Cerebellar cortex (tissue), 1 donor: ENCODE measurements at regions not wholly inside any gene's neighbourhood (a gene's known extent, or its start where the extent isn't known, plus 50 kb on each side); places are given as distances from the start of the nearest gene placed in this dataset.
"Not testable (repeated sequence)": the region's sequence is repeated elsewhere in the genome, so short reads cannot be mapped to it uniquely, and the experiment has no call there.

Experiments used
- DNase-seq: peaks from one replicate; pipeline ENCODE4 v3.0.0-alpha.2; 2015; ENCODE audit warnings: low spot score

GRCh38 chr1:101550581-101550980 lies 313.8 kb downstream of the S1PR1 start:
- DNase-seq = no peak

DNA sequence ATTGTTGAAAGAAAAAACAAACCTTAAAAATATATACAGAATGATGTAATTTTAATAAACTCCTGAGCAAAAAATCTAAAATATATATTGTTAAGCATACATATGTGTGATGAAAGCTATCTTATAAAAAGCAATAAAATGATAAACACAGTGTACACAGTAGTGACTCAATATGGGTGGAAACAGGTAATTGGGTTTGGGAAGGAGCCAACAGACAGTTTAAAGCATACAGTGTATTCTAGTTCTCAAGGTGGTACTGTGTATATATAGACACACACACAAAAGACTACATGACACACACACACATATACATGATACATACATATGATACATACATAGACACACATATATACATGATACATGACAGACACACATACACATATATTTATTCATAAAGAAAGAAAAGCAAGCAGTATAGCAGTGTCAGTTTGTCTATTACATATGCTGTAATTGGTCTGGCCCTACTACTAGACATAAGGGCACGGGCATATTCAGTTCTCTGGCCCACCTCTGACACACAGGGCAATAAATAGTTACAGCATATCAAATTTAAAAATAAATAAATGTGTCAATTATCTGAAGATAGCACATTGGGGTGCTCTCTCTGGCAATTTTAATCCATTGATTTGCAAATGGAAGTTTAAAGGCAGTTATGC lies 330.2 kb downstream of the S1PR1 start:
- no peak for DNase-seq

GRCh38 chr1:101567582-101568189 lies 330.9 kb downstream of the S1PR1 start:
- peak; percentile 21 for DNase-seq

GRCh38 chr1:101587741-101588140 lies 350.9 kb downstream of the S1PR1 start:
- no peak for DNase-seq

GRCh38 chr1:101588677-101589076 lies 351.9 kb downstream of the S1PR1 start:
- DNase-seq = no peak

GRCh38 chr1:101592845-101593244 lies 356.0 kb downstream of the S1PR1 start:
- no peak for DNase-seq

GRCh38 chr1:101595881-101596374 lies 359.1 kb downstream of the S1PR1 start:
- no peak for DNase-seq

GRCh38 chr1:101600615-101601014 lies 363.8 kb downstream of the S1PR1 start:
- not testable (repeated sequence) for DNase-seq

GRCh38 chr1:101603726-101604125 lies 366.9 kb downstream of the S1PR1 start:
- DNase-seq = no peak

- no peak for DNase-seq
These were observed 369.1 kb downstream of the S1PR1 start for GRCh38 chr1:101605878-101606277.

DNA sequence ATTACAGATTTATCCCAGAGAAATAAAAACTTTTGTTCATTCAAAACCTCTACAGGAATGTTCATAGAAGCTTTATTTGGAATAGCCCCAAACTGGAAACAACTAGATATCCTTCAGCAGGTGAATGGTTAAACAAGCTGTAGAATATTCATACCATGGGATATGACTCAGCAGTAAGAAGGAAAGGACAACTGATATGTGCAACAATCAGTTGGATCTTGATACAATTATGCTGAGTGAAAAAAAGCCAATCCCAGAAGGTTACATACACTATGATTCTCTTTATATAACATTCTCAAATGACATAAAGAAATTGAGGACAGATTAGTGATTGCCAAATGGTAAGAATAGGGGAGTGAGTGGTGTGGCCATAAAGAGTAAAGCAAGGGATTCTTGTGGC lies 376.7 kb downstream of the S1PR1 start:
- no peak for DNase-seq

GRCh38 chr1:101618900-101619299 lies 377.8 kb downstream of the OLFM3 start:
- no peak for DNase-seq

GRCh38 chr1:101632548-101633272 lies 364.0 kb downstream of the OLFM3 start:
- no peak for DNase-seq

GRCh38 chr1:101645810-101646209 lies 350.9 kb downstream of the OLFM3 start:
- DNase-seq = no peak

DNA sequence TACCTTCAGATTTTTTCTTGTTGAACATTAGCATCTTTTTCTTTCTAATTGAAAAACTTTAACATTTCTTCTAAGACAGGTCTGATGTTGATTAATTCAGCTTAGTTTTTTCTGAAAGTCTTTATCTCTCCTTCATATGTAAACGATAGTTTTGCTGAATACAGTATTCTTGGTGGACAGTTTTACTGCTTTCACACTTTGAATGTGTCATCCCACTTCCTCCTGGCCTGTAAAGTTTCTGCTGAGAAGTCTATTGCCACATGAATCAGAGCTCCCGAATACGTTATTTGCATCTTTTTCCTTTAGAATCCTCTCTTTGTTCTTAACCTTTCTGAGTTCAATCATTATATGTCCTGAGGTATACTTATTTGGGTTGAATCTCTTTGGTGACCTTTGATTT lies 344.2 kb downstream of the OLFM3 start:
- DNase-seq = no peak

DNA sequence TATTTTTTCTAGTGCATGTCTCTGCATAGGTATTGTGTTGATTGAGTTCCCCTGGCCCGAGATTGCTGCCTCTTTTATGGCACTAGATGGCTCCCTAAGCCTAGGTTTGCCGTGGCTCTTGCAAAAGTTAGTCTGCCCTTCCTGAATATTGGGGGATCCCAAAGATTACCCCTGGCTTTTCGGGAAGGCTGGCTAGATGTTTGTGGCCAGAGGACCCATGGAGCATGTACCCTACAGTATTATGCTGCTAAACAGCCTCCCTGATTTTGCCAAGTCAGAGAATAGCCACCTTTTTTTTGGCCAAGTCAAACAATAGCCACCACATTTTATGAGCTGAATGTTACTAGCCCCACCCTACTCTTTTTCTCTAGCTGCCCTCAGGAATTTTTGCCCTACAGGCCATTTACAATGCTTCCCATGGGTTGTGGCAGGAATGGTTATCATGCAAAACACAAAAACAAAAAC lies 343.2 kb downstream of the OLFM3 start:
- DNase-seq = no peak

DNA sequence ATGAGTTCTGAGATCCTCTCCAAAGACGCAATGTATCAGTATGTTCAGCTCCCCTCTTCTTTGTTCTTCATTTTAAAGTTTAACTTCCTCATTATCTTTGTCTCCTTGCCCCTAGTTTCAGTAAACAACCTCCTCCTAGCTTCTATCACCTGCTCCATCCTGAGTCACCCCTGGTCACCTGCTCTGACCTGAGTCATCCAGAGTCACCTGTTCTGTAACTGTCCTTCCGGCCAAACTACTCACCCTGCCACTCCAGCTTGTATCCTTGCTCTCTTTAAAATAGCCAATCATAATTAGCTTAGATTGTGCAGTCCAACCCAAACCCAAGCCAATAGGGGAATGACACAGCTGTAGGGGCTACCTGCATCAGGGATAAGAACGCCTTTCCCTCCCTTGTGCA lies 332.0 kb downstream of the OLFM3 start:
- no peak for DNase-seq

- no peak for DNase-seq
These were observed 329.0 kb downstream of the OLFM3 start for GRCh38 chr1:101667761-101668160.

GRCh38 chr1:101683136-101683535 lies 313.6 kb downstream of the OLFM3 start:
- peak; percentile 74 for DNase-seq

- peak; percentile 40 for DNase-seq
These were observed 313.2 kb downstream of the OLFM3 start for GRCh38 chr1:101683561-101683960.

GRCh38 chr1:101697072-101697471 lies 299.7 kb downstream of the OLFM3 start:
- DNase-seq = peak; percentile 17

DNA sequence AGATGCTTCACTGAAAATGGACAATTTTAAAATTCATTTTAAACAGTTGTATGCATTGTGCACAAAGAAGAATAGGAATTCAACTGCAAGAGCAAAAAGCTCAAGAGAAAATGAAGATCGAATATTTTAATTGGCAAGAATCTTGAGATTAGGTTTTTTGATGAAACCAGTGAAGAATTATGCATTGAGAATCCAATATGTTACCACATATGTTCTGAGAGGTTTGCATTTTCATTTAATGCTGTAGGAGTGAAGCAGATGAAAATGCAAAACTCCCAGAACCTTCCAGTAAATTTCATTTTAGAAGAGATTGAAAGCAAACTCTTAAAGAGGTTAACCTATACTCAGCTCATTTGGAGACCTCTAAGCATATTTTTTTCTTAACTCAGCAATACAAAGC lies 298.0 kb downstream of the OLFM3 start:
- no peak for DNase-seq

- DNase-seq = no peak
These were observed 291.8 kb downstream of the OLFM3 start for GRCh38 chr1:101704895-101705294.
